ENCODE measurements at regions not wholly inside any gene's neighbourhood (a gene's known extent, or its start where the extent isn't known, plus 50 kb on each side); places are given as distances from the start of the nearest gene placed in this dataset.
"Not testable (repeated sequence)": the region's sequence is repeated elsewhere in the genome, so short reads cannot be mapped to it uniquely, and the experiment has no call there.

- DNase-seq: no peak
Measured at GRCh38 chr4:100340512-100341485, 150.5 kb upstream of the DDIT4L start.

- no peak for DNase-seq
Measured at GRCh38 chr4:100339870-100340269, 149.6 kb upstream of the DDIT4L start.

GRCh38 chr4:100333491-100333890, 143.2 kb upstream of the DDIT4L start:
- not testable (repeated sequence) for DNase-seq

GRCh38 chr4:100317032-100317864, 127.0 kb upstream of the DDIT4L start:
- no peak for DNase-seq

GRCh38 chr4:100314057-100314456, 123.8 kb upstream of the DDIT4L start:
- DNase-seq: no peak

- no peak for DNase-seq
Measured at GRCh38 chr4:100312615-100313350, 122.5 kb upstream of the DDIT4L start.

- DNase-seq: peak; percentile 63
Measured at GRCh38 chr4:100311181-100311580, 120.9 kb upstream of the DDIT4L start.

- DNase-seq: no peak
Measured at GRCh38 chr4:100306018-100306417, 115.8 kb upstream of the DDIT4L start.

- peak; percentile 82 for DNase-seq
Measured at GRCh38 chr4:100302061-100303026, 112.1 kb upstream of the DDIT4L start.

- DNase-seq: no peak
Measured at GRCh38 chr4:100299046-100299840, 109.0 kb upstream of the DDIT4L start.

- DNase-seq: peak; percentile 28
Measured at GRCh38 chr4:100295792-100296191, 105.5 kb upstream of the DDIT4L start.

GRCh38 chr4:100294356-100294755, 104.1 kb upstream of the DDIT4L start:
- no peak for DNase-seq

- no peak for DNase-seq
Measured at GRCh38 chr4:100290585-100290984, 100.3 kb upstream of the DDIT4L start.

GRCh38 chr4:100289946-100290345, 99.7 kb upstream of the DDIT4L start:
- DNase-seq: no peak

- DNase-seq: no peak
Measured at GRCh38 chr4:100289530-100289888, 99.2 kb upstream of the DDIT4L start.

- no peak for DNase-seq
Measured at GRCh38 chr4:100288811-100289529, 98.7 kb upstream of the DDIT4L start.

GRCh38 chr4:100288161-100288560, 97.9 kb upstream of the DDIT4L start:
- no peak for DNase-seq

- DNase-seq: no peak
Measured at GRCh38 chr4:100287534-100287933, 97.3 kb upstream of the DDIT4L start.

- no peak for DNase-seq
Measured at GRCh38 chr4:100286636-100287035, 96.4 kb upstream of the DDIT4L start.

- no peak for DNase-seq
Measured at GRCh38 chr4:100285121-100285520, 94.9 kb upstream of the DDIT4L start.
